Cerebellar nuclear complex (tissue), 1 donor: ENCODE measurements at regions not wholly inside any gene's neighbourhood (a gene's known extent, or its start where the extent isn't known, plus 50 kb on each side); places are given as distances from the start of the nearest gene placed in this dataset.
"Not testable (repeated sequence)": the region's sequence is repeated elsewhere in the genome, so short reads cannot be mapped to it uniquely, and the experiment has no call there.

ENCODE experiments used
- DNase-seq, 2 experiments: peaks; one replicate each; lab custom pipeline; 2025; lab: John Stamatoyannopoulos, UW

DNA sequence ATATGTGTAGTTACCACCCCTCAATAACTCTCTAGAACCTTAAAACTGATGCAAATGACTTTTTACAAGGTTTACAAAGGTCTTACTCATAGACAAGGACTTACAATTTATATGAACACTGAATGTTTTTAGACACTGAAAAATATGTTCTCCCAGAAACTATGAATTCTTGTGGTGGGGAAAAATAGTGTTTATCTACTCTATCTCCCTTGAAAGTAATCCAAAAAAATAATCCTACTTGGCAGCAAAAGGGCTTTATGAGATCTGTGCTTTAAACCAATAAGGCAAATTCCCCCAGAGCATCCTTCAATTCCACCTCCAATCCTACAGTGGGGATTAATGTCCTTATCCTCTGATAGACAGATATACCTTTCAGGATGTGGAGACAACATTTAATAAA, 1984.1 kb upstream of the RAG2 start:
- DNase-seq: no peak

DNA sequence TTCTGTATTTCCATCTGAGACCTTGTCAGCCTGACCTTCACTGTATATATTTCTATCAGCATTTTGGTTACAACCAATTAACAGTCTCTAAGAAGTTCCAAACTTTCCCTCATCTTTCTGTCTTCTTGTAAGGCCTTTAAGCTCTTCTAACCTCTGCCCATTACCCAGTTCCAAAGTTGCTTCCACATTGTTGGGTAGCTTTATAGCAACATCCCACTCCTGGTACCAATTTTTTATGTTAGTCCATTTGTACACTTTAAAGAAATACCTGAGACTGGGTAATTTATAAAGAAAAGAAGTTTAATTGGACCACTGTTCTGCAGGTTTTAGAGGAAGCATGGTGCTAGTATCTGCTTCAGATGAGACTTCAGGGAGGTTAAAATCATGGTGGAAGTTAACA, 1979.7 kb upstream of the RAG2 start:
- DNase-seq: no peak

DNA sequence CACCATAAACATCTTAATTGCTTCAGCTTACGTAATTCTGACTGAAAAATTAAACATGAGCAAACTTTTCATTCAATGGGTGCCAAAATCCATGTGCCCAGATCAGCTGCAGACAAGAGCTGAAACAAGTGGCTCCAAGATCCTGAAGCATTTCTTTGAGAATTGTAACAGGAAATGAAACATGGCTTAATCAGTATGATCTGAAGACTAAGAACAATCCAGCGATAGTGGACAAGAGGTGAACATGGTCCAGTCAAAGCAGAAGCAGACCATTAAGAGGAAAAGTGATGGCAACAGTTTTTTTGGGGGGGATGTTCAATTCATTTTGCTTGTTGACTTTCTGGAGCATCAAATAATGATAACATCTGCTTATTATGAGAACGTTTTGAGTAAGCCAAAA, 1964.5 kb upstream of the RAG2 start:
- DNase-seq: no peak

DNA sequence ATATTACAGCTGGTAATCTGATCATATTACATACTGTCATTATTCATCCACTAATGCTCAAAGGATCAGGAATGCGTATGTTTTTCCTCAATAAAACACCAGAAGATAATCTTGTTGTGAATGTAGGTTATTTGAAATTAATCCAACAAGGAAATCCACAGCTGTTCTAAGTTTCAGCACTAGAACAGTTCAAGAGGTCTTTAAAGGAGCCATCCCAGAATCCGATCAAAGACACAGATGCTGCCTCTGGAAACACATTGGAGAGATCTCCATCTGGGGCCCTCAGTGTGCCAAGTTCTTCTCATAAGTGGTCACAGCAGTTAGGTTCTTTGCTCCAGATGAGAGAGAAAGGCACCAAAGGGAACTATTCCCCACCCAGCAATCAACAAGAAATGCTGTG, 1955.1 kb upstream of the RAG2 start:
- no peak for DNase-seq

DNA sequence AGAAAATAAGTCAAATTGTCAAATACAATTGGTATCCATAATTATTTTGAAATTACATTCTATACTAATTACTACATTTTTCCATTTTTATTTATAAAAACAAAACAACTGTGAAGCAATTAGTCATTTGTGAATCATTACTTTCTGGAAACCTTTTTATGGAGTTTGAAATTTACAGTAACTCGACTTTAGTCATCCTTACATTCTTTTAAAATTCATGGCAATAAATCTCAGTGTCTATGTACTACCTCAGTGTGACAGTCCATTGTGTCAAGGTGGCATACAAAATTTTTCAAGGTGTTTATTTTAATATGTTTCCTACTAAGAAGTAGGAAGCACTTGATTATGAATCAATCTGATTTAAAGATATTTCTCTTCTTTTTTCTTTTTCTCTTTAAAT, 1949.4 kb upstream of the RAG2 start:
- DNase-seq: no peak

DNA sequence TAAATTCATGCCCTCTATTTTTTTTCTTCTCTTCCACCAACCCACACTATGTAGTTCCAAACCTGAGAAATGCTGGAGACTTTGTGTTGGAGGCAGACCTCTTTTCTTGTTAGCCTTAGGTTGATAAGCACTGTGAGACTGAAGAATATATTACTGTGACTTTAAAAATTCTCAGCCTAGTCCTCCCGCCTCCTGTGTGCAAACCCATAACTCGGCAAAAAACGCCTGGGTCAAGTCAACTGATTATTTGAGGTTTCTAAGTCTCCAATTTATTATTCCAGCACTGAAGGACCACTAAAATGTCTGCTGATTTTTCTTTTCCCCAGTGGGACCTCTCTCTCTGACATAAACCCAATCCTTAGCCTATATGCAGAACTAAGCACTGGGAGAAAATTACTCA, 1946.0 kb upstream of the RAG2 start:
- no peak for DNase-seq

DNA sequence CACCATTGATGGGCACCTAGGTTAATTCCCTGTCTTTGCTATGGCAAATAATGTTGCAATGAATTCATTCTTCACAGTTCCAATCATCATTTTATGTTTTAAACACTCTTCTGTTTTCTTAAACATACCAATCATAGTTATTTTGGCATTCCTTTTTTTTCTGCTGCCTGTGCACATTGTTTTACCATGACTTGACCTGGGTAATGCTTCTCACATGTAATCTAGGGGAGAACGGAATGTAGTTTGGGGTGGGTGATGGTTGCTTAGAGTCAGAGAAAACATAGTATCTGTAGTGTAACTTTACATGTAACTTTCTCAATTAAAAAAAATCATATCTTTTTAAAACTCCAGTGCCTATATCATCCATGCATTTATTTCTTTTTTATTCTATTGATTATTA, 1945.3 kb upstream of the RAG2 start:
- no peak for DNase-seq

DNA sequence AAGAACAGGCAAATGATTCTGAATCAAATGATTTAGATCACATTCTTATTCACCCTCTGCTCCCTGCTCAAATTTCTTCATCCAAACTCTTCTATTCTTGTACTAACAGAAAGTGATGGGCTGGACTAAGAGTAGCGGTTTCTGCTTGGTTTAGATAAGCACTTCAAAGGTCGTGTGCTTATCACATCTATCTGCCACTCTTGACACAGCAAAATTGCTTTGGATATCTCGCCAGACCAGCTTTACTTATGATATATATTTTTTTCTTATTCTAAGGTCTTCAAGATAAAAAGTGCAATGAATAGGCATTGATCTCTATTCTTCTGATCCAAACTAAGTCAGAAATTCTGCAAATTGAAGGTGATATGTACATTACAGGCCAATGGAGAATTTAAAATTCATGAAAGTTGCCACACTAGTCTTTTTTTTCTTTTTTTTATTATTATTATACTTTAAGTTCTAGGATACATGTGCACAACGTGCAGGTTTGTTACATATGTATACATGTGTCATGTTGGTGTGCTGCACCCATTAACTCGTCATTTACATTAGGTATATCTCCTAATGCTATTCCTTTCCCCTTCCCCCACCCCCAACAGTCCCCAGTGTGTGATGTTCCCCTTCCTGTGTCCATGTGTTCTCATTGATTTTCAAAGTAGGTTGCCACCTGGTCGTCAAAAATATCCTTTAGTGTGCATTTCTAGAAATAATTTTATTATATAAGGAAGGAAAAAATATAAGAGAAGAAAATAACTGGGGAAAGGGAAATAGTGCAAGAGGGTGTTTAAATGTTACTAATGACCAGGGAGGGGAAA, 1941.0 kb upstream of the RAG2 start:
- DNase-seq: no peak

DNA sequence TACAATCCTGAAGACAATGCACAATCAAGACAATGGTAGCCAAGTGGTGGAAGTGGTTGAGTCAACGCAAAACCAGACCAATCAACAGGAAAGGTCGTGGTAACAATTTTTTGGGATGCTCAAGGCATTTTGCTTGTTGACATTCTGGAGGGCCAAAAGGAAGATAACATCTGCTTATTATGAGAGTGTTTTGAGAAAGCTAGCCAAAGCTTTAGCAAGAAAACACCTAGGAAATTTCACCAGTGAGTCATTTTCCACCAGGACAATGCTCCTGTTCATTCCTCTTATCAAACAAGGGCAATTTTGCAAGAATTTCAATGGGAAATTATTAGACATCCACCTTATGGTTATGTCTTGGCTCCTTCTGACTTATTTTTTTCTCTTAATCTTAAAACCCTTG, 1932.2 kb upstream of the RAG2 start:
- no peak for DNase-seq

DNA sequence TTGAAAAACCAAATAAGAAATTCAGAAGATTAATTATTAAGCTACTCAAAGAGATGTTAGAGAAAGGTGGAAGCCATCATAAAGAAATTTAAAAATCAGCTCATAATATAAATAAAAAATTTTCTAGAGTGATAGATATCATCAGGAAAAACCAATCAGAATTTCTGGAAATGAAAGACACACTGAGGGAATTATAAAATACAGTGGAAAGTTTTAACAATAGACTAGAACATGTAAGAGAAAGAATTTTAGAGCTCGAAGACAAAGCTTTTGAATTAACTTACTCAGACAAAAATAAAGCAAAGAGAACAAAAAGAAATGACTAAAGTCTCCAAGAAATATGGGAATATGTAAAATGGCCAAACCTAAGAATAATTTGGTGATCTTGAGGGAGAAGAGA, 1926.9 kb upstream of the RAG2 start:
- DNase-seq: no peak

DNA sequence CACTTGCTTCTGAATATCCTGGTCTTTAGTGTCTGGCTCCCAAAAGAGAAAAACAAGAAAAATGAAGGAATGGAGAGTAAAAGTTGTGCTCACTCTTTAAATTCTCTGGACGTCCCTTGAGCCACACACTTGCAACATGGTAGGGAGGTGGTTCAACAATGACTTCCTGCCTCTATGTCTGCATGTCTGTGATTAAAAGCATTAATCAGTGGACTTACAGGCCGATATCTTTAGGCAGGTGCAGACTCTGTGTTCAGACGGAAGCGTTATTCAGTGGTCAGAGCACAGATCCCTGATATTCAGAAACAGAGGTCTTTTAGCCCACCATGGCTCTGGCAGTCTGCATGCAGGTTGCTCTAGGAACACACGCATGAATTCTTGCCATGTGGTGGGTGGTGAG, 1920.0 kb upstream of the RAG2 start:
- DNase-seq: no peak

DNA sequence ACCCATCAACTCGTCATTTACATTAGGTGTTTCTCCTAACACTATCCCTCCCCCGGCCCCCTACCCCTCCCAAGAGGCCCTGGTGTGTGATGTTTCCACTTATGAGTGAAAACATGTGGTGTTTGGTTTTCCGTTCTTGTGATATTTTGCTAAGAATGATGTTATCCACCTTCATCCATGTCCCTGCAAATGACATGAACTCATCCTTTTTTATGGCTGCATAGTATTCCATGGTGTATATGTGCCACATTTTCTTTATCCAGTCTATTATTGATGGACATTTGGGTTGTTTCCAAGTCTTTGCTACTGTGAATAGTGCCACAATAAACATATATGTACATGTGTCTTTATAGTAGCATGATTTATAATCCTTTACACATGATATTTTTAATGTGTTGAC, 1914.8 kb upstream of the RAG2 start:
- not testable (repeated sequence) for DNase-seq

DNA sequence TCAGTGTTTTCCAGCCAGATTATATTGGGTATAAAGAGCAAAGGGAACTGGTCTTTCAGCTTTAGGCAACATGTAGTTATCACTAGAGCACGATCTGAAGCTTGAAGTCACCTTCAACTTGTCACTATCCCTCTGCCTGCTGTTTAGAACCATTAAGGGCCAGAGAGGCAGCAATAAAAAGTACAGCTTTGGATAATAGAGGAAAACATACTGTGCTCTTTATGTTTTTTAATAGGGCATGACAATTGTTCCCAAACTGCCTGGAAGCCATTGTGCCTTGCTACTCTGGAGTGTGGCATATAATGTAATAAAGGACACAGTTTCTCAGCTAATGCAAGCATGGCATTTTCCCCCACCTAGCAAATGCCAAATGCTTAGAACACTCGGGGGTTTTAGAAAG, 1912.0 kb upstream of the RAG2 start:
- no peak for DNase-seq

DNA sequence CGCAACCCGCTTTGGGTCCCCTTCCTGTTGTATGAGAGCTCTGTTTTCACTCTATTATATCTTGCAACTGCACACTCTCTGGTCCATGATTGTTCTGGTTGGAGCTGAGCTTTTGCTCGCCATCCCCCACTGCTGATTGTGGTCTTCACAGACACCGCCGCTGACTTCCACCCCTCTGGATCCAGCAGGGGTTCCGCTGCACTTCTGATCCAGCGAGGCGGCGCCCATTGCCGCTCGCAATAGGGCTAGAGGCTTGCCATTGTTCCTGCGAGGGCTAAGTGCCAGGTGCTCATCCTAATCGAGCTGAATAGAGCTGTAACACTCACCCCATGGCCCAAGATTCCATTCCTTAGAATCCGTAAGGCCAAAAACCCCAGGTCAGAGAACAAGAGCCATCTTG, 1905.8 kb upstream of the RAG2 start:
- no peak for DNase-seq

DNA sequence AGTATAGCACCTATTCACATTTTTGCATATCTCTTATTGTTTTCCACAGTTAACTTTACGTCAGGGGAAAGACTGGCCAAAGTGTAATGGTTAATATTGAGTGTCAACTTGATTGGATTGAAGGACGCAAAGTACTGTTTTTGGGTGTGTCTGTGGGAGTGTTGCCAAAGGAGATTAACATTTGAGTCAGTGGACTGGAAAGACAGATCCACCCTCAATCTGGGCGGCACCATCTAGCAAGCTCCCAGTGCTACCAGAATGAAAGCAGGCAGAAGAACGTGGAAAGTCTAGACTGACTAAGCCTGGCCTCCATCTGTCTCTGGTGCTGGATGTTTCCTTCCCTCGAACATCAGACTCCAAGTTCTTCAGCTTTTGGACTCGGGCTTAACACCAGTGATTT, 1900.7 kb upstream of the RAG2 start:
- no peak for DNase-seq

DNA sequence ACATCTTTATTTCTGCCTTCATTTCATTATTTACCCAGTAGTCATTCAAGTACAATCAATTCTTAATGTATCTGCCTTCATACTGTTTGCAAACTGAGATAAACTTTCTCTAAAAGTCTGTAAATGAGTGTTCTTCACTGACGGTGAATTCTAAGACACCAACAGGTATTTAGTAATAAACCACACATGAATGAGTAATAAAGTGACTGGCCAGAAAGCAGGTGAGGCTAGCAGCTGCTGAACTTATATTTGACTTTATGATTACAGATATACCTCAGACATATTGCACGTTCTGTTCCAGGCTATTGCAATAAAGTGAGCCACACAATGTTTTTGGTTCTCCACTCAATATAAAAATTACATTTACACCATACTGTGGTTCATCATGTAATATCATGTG, 1894.0 kb upstream of the RAG2 start:
- no peak for DNase-seq

DNA sequence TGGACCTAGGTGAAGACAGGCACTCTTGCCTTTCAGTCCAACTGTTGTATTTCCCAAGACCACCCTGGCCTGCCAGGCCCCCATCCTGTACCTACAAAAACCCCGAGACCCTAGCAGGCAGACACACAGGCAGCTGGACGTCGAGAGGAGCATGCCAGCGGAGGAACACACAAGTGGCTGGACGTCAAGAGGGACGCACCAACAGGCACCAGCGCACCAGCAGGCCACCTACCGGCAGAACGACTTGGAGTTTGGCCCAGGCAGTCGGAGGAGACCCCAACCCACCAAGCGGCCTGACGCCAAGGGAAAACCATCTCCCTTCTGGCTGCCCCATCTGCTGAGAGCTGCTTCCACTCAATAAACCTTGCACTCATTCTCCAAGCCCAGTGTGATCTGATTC, 1883.4 kb upstream of the RAG2 start:
- DNase-seq: no peak

DNA sequence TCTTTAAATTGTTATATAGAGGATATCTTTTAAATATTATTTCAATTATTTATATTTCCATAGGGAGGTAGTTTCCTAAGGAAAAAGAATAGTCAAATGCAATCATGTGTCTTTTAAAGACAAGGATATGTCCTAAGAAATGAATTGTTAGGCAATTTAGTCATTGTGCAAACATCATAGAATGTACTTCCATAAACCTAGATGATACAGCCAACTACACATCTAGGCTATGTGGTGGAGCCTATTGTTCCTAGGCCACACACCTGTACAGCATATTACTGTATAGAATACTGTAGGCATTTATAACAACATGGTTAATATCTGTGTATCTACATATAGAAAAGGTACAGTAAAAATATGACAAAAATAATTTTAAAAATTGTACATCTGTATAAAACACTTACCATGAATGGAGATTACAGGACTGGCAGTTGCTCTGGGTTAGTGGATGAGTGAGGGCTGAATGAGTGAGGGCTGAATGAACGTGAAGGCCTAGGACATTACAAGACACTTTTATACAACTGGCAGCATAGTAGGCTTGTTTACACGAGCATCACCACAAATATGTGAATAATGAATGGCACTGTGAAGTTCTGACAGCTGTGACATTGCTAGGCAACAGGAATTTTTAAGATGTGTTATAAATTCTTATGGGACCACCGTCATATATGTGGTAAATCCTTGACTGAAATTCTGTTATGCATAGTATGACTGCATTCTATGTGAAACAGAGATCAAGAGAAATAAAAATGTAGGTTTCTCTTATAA, 1879.0 kb upstream of the RAG2 start:
- DNase-seq: no peak

DNA sequence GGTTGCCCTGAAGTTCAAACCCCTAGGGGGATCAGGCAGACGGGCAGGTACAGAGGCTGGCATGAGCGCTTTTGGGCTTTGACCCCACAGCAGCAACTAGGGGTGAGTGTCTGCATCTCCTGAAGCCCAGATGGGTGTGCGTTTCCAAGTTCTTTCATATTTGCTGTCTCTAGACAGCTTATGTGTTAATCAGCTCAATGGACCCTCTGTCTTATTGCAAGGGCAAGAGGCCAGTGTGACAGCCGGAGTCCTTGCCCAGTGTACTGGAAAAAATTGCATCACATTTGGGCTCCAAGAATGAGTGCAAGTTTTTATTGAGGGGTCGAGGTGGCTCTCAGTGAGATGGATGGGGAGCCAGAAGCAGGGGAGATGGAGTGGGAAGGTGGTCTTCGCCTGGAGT, 1863.7 kb upstream of the RAG2 start:
- DNase-seq: no peak

DNA sequence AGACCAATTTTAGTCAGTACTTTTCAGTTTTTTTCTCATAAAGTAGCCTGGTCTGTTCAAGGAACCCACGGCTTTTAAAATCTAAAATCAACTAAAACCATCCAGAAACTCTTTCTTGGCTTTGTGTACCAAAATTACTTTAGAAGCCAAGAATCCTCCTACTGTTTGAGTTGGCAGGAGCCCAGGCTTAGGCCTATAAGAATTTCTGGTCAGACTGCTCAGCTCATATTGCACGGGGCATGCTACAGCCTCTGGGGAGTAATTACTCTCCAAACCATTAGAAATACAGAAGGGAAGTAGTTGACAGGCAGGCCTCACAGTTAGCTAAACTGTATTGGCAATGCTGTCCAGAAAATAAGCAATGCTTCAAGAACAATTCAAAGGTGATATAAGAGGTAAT, 1862.9 kb upstream of the RAG2 start:
- DNase-seq: no peak

DNA sequence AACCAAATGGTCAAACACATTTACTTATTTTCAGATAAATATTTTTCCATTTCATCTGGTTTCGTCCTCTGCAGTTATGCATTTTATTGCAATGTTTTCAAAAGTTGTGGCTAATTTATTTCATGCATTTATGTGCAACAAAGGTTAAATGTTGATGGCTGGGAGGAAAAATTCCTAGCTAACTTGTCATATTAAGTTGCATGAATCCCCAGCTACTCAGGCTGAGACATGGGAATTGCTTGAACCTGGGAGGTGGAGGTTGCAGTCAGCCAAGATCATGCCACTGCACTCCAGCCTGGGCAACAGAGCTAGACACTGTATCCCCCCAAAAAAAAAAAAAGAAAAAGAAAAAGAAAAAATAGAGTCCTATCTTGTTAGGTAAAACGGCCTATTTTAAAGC, 1862.4 kb upstream of the RAG2 start:
- no peak for DNase-seq

DNA sequence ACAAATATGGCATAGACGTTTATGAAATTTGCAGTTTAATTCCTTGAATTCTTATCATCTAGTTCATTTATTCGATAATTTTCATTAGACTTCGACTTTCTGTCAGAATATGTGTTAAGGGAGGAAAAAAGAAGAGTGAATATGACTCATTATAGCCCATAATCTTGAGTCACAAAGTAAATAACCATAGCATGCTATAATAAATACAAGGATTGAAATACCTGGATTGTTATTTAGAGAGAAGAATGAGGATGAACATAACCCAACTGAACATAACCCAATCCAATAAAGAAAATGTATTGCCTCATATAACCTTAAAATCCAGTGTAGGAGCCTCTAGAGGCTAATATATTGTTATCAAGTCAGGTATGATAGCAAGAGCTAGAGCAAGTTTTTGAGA, 1858.3 kb upstream of the RAG2 start:
- DNase-seq: no peak

DNA sequence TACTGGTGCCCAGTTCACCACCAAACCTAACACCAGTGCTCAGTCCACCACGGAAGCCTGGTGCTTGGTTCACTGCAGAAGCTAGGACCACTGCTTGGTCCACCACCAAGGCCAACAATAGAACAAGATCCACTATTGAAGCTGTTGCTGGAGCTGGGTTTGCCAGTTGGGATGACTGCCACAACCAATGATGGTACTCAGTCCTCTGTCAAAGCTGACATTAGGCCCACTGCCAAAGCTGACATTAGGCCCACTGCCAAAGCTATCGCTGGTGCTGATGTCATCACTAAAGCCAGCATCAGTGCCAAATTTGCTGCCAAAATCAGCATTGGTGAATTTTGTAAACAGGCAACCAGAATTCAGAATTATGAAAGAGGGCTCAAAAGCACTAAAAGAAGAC, 1850.2 kb upstream of the RAG2 start:
- no peak for DNase-seq

DNA sequence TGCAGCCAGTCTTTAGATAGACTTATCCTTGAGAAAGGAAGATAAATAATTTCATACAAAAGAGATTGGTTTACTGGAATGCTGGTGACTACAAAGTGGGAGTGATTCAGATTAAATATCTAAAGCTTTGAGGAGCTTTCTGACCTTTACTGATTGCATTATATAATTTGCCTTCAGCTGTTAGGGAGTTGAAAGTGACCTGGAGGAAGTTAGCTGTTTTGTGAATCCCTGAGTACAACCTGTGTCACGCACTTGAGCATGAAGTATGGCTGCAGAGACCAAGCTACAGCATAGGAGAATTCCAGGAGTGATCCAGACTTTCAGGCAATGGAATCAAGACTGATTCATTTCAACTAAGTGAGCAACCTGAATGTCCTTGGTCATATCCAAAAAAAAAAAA, 1848.3 kb upstream of the RAG2 start:
- DNase-seq: no peak
